Testis (tissue), 2 donors: ENCODE measurements at regions not wholly inside any gene's neighbourhood (a gene's known extent, or its start where the extent isn't known, plus 50 kb on each side); places are given as distances from the start of the nearest gene placed in this dataset.

Experiments
- CTCF ChIP-seq, 3 experiments: fragments of 450-650 bp in 2 of 3; fragments of 200-600 bp in 1 of 3; sonication (generic) in 1 of 3; IDR thresholded peaks; one replicate each; pipeline ENCODE4 v1.5.1; 2016 to 2019; ENCODE audit warnings: antibody characterized with exemption in 3 of 3, mild to moderate bottlenecking in 2 of 3, moderate library complexity in 1 of 3
- POLR2A ChIP-seq: fragments of 450-650 bp; IDR thresholded peaks from one replicate; pipeline ENCODE4 v1.6.1; 2017; ENCODE audit warnings: antibody characterized with exemption, mild to moderate bottlenecking, moderate library complexity

- no peak for TF ChIP-seq CTCF (IDR thresholded peaks at IDR 0.05)
- no peak for TF ChIP-seq POLR2A
Measured at GRCh38 chr17:6011206-6011605, 59.0 kb upstream of the WSCD1 start.
